ENCODE measurements at regions not wholly inside any gene's neighbourhood (a gene's known extent, or its start where the extent isn't known, plus 50 kb on each side); places are given as distances from the start of the nearest gene placed in this dataset.

DNA sequence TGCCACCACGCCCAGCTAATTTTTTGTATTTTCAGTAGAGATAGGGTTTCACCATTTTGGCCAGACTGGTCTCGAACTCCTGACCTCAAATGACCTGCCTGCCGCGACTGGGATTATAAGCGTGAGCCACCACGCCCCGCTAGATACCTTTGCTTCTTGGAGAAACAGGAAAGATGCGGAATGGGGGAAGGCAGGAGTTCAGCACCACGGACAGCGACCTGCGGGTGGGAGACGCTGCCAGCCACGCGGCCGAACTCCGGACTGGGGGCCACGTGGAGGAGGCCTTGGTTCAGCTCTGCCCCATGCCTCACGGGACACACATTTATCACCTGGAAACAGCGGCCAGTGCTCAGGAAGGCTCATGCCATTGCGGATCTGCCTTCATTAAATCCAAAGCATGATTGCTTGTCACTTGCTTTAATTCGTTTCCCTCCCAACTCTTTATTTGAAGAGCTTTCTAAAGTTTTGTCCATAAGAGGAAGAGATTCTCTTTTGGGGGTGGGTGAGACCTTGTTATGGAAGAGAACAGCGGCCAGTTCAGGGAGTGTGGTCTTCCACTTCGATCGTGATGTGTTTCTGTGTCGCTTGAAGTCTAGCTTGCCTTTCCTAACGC, 219.9 kb downstream of the ENGASE start (continued):
- TF ChIP-seq, protein P1, sequence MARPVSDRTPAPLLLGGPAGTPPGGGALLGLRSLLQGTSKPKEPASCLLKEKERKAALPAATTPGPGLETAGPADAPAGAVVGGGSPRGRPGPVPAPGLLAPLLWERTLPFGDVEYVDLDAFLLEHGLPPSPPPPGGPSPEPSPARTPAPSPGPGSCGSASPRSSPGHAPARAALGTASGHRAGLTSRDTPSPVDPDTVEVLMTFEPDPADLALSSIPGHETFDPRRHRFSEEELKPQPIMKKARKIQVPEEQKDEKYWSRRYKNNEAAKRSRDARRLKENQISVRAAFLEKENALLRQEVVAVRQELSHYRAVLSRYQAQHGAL (CRISPR knock-in tag; IDR thresholded peaks at IDR 0.05; ENCODE audit: not compliant biosample characterization), result peak; percentile 97
- TF ChIP-seq, protein P2, sequence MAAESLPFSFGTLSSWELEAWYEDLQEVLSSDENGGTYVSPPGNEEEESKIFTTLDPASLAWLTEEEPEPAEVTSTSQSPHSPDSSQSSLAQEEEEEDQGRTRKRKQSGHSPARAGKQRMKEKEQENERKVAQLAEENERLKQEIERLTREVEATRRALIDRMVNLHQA (CRISPR knock-in tag; IDR thresholded peaks at IDR 0.05), result no peak
- peak; percentile 52; the same call in 1 of the 2 replicates for TF ChIP-seq ZNF546 (CRISPR knock-in tag; conservative IDR thresholded peaks at IDR 0.05)
- TF ChIP-seq NR2F2 (IDR thresholded peaks at IDR 0.05; ENCODE audit: borderline replicate concordance, low read depth), result no peak
- peak; percentile 96; the same call in 1 of the 2 replicates for TF ChIP-seq MAF1 (CRISPR knock-in tag; IDR thresholded peaks at IDR 0.05; ENCODE audit: borderline replicate concordance)
- TF ChIP-seq, protein P3, sequence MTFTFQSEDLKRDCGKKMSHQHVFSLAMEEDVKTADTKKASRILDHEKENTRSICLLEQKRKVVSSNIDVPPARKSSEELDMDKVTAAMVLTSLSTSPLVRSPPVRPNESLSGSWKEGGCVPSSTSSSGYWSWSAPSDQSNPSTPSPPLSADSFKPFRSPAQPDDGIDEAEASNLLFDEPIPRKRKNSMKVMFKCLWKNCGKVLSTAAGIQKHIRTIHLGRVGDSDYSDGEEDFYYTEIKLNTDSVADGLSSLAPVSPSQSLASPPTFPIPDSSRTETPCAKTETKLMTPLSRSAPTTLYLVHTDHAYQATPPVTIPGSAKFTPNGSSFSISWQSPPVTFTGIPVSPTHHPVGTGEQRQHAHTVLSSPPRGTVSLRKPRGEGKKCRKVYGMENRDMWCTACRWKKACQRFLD (CRISPR knock-in tag; IDR thresholded peaks at IDR 0.05; ENCODE audit: borderline replicate concordance), result peak; percentile 90; the same call in 1 of the 2 replicates
- TF ChIP-seq, protein P4, sequence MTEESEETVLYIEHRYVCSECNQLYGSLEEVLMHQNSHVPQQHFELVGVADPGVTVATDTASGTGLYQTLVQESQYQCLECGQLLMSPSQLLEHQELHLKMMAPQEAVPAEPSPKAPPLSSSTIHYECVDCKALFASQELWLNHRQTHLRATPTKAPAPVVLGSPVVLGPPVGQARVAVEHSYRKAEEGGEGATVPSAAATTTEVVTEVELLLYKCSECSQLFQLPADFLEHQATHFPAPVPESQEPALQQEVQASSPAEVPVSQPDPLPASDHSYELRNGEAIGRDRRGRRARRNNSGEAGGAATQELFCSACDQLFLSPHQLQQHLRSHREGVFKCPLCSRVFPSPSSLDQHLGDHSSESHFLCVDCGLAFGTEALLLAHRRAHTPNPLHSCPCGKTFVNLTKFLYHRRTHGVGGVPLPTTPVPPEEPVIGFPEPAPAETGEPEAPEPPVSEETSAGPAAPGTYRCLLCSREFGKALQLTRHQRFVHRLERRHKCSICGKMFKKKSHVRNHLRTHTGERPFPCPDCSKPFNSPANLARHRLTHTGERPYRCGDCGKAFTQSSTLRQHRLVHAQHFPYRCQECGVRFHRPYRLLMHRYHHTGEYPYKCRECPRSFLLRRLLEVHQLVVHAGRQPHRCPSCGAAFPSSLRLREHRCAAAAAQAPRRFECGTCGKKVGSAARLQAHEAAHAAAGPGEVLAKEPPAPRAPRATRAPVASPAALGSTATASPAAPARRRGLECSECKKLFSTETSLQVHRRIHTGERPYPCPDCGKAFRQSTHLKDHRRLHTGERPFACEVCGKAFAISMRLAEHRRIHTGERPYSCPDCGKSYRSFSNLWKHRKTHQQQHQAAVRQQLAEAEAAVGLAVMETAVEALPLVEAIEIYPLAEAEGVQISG (CRISPR knock-in tag; IDR thresholded peaks at IDR 0.05), result peak; percentile 85
- TF ChIP-seq, protein P5, sequence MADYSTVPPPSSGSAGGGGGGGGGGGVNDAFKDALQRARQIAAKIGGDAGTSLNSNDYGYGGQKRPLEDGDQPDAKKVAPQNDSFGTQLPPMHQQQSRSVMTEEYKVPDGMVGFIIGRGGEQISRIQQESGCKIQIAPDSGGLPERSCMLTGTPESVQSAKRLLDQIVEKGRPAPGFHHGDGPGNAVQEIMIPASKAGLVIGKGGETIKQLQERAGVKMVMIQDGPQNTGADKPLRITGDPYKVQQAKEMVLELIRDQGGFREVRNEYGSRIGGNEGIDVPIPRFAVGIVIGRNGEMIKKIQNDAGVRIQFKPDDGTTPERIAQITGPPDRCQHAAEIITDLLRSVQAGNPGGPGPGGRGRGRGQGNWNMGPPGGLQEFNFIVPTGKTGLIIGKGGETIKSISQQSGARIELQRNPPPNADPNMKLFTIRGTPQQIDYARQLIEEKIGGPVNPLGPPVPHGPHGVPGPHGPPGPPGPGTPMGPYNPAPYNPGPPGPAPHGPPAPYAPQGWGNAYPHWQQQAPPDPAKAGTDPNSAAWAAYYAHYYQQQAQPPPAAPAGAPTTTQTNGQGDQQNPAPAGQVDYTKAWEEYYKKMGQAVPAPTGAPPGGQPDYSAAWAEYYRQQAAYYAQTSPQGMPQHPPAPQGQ (CRISPR knock-in tag; IDR thresholded peaks at IDR 0.05; ENCODE audit: borderline replicate concordance), result no peak
- TF ChIP-seq ZNF83 (CRISPR knock-in tag; IDR thresholded peaks at IDR 0.05; ENCODE audit: borderline replicate concordance), result peak; percentile 62; the same call in 1 of the 2 replicates
- TF ChIP-seq ZNF17 (CRISPR knock-in tag; IDR thresholded peaks at IDR 0.05), result no peak
- TF ChIP-seq, protein P6, sequence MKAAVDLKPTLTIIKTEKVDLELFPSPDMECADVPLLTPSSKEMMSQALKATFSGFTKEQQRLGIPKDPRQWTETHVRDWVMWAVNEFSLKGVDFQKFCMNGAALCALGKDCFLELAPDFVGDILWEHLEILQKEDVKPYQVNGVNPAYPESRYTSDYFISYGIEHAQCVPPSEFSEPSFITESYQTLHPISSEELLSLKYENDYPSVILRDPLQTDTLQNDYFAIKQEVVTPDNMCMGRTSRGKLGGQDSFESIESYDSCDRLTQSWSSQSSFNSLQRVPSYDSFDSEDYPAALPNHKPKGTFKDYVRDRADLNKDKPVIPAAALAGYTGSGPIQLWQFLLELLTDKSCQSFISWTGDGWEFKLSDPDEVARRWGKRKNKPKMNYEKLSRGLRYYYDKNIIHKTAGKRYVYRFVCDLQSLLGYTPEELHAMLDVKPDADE (CRISPR knock-in tag; IDR thresholded peaks at IDR 0.05), result no peak
- TF ChIP-seq, protein P7, sequence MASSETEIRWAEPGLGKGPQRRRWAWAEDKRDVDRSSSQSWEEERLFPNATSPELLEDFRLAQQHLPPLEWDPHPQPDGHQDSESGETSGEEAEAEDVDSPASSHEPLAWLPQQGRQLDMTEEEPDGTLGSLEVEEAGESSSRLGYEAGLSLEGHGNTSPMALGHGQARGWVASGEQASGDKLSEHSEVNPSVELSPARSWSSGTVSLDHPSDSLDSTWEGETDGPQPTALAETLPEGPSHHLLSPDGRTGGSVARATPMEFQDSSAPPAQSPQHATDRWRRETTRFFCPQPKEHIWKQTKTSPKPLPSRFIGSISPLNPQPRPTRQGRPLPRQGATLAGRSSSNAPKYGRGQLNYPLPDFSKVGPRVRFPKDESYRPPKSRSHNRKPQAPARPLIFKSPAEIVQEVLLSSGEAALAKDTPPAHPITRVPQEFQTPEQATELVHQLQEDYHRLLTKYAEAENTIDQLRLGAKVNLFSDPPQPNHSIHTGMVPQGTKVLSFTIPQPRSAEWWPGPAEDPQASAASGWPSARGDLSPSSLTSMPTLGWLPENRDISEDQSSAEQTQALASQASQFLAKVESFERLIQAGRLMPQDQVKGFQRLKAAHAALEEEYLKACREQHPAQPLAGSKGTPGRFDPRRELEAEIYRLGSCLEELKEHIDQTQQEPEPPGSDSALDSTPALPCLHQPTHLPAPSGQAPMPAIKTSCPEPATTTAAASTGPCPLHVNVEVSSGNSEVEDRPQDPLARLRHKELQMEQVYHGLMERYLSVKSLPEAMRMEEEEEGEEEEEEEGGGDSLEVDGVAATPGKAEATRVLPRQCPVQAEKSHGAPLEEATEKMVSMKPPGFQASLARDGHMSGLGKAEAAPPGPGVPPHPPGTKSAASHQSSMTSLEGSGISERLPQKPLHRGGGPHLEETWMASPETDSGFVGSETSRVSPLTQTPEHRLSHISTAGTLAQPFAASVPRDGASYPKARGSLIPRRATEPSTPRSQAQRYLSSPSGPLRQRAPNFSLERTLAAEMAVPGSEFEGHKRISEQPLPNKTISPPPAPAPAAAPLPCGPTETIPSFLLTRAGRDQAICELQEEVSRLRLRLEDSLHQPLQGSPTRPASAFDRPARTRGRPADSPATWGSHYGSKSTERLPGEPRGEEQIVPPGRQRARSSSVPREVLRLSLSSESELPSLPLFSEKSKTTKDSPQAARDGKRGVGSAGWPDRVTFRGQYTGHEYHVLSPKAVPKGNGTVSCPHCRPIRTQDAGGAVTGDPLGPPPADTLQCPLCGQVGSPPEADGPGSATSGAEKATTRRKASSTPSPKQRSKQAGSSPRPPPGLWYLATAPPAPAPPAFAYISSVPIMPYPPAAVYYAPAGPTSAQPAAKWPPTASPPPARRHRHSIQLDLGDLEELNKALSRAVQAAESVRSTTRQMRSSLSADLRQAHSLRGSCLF (CRISPR knock-in tag; IDR thresholded peaks at IDR 0.05; ENCODE audit: borderline replicate concordance), result peak; percentile 97
- TF ChIP-seq SMYD3 (CRISPR knock-in tag; IDR thresholded peaks at IDR 0.05), result peak; percentile 83; the same call in 1 of the 2 replicates

Measured in HepG2 (cell line).